HG02943 (cell line): ENCODE measurements at regions not wholly inside any gene's neighbourhood (a gene's known extent, or its start where the extent isn't known, plus 50 kb on each side); places are given as distances from the start of the nearest gene placed in this dataset.

ENCODE experiments used
- ATAC-seq: cut with Tn5 transposase; IDR thresholded peaks from one replicate; pipeline ENCODE4 v1.9.1; 2021; ENCODE audit warnings: mild to moderate bottlenecking, low read depth, moderate library complexity; ENCODE audit not compliant: unreplicated experiment

DNA sequence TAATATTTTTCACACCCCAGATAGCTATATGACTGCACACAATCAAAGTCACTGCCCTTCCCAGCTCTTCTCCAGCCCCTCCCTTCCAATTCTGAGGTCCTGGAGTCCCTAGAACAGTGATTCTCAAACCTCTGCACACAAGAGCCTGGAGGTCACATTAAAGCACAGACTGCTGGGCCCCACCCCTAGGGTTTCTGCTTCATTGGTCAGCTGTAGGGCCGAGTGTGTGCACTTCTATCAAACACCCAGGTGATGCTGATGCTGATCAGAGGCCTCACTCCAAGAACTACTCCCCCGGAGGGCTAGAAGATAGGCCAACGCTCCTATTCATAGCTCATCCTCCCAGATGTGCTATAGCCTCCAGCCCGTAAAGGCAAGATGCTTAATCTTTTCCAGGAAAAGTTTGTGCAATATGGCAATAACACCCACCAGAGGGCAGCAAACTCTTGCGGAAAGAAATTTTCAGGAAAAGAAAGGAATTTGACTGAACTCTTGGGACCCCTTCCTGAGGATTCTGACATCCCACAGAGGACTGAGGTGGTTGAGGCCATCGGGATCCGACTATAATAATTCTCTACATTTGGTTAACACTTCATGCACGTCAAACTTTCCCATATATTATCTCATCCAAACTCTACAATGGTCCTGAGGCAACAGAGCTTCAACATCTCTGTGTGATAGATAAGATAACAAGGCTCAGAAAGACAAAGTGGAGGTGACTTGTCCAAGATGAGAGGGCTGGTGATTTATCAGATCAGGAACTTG, 194.2 kb upstream of the PKDCC start:
- ATAC-seq: no peak

- no peak for ATAC-seq
Measured at GRCh38 chr2:41854227-41854626, 193.6 kb upstream of the PKDCC start.

GRCh38 chr2:41856946-41857345, 190.9 kb upstream of the PKDCC start:
- ATAC-seq: no peak

DNA sequence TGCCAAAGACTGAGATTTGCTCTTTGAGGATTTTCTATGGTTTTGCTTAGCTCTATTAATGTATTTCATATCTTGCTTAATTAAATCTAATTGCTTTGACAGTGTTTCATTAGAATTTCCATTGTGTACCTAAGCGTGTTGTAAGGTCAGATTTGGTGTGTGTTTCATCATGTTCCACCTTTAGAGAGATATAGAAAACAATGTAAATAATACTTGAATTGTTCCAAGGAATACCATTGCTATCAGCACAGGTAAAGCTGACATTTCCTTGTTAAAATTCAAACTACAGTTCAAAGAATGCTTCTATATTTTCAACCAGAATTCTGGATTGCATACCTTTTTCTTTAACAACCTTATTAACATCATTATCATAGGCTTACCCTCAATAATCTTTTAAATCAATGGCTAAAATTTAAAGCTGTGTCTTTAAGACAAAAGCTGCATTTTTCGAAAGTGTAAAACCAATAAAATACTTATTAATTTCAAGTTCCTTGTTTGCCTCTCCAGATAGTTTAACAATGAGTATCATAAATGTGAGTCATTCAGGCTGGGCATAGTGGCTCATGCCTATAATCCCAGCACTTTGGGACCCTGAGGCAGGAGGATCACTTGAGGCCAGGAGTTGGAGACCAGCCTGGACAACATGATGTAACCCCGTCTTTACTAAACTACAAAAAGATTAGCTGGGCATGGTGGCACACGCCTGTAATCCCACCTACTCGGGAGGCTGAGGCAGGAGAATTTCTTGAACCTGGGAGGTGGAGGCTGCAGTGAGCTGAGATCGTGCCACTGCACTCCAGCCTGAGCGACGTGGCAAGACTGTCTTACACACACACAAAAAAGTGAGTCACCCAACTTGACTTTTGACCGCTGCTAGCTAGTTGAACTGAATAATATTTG, 188.0 kb upstream of the PKDCC start:
- no peak for ATAC-seq

DNA sequence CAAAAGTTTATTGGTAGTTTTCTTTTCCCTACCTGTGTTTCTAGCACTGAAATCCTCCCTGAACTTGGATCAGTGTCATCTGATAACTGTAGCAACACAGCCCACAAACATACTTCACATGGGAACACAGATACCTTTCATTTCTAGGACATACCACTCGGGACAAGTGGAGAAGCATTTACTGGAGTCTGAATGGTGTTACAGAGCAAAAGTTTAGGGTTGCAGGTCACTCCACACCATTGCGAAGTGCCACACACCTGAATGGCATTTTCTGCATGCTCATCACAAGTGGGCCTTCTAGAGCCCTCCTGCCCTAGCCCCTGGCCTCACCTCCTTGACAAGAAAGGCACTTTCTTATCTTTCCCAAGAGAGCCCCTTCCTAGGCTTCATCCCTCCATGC, 184.8 kb upstream of the PKDCC start:
- no peak for ATAC-seq

- ATAC-seq: no peak
Measured at GRCh38 chr2:41865263-41865662, 182.6 kb upstream of the PKDCC start.

- ATAC-seq: no peak
Measured at GRCh38 chr2:41867553-41867952, 180.3 kb upstream of the PKDCC start.

DNA sequence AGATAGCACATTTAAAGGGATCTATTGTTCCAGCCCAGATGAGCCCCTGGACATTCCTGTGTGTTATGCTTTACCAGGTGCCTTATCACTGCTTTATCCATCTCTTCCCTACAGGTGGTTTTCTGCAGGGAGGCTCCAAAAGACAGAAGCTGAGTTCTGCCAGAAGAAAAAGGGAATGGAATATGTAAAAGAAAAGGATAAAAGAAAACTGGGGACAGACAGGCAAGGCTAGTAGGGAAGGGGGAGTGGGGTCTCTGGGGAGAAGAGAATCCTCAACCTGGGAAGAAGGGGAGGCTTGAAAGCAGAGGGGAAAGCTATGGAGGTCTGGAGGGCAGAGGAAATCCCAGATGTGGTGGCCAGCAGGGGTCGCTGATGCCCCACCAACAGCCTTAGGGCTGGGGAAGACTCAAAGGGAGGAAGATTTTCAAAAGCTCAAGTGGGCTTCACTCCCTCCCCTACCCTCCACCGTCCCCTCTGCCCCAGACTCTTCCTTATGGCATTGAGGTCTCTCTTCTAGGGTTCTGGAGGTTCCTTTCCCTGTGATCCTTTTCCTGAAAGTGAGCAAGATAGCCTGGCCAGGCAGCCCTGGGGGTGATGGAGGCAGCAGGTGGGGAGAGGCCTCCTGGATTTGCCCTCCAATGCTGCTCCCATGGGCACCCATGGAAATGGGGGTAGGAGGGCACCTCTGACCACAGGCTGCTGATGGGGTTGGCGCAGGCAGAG, 178.1 kb upstream of the PKDCC start:
- ATAC-seq: no peak

DNA sequence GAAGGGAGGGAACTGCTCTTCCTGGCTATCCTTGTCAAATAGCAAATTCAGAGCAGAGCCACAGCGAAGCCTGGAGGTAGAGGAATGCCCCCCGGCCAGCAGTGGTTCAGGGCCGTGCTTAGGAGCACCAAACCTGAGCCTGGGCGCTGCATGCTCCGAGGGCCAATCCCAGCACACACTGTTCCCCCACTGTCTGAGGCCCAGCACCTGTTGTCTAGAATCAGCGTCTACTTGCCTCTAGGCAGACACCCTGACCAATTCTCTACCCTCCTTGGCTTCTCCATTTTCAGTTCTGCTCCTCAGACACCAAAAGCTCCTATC, 177.6 kb upstream of the PKDCC start:
- no peak for ATAC-seq

DNA sequence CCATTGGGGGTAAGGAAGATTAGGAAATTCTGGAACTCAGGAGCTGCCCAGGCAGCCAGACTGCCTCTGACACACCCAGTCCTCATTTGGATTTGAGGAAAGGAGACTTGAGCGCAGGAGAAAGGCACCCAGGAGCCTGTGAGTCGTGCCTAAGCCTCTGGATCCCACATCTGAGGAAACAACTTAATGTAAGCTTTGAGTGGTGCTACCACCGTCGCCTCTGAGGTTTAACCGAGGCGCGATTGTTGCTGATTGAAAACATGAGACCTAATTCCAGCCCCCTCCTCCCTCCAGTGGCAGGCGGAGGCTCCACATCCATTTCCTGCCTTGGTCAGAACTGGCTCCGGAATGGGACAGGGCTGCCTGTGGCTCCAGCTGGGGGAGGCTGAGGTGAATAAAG, 176.7 kb upstream of the PKDCC start:
- no peak for ATAC-seq

GRCh38 chr2:41872646-41873045, 175.2 kb upstream of the PKDCC start:
- ATAC-seq: no peak

DNA sequence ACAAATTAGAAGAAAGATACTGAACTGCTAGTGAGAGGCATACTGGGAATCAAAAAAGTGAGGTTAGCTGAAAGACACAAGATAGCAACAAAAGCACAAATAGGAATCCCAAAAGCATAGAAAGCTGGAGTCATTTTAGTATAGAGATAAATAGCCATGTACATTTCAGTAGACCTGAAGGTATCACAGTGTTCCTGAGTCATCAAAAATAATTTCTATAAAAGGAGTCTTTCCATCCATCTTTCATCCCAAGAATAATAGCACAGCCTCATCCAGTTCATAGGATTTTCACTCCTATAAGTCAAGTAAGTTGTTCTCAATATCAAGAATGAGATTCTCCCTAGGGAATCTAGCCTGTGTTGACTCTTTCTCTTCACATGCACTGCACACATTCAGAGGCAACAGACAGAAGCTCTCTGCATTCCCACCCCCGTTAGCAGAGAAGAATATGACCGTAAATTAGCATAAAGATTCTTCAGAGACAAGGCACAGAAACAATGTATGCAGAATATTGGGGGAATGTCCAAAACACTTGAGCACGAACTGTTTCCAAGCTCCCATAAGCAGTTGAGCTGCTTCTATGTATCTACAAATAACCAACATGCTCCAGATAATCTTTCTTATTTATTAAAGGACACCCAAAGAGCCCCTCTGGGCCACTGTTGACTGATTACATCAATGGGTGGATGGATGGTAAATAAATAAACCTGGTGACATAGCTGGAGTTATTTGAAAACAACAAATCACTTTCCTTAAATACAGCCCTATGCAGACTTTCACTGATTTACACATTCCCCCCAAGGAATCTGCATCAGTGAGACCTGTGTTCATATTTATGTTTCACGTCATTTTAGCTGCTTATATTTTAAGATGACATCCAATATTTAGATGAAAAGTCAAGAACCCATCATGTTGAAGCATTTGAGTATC, 174.5 kb upstream of the PKDCC start:
- ATAC-seq: no peak

DNA sequence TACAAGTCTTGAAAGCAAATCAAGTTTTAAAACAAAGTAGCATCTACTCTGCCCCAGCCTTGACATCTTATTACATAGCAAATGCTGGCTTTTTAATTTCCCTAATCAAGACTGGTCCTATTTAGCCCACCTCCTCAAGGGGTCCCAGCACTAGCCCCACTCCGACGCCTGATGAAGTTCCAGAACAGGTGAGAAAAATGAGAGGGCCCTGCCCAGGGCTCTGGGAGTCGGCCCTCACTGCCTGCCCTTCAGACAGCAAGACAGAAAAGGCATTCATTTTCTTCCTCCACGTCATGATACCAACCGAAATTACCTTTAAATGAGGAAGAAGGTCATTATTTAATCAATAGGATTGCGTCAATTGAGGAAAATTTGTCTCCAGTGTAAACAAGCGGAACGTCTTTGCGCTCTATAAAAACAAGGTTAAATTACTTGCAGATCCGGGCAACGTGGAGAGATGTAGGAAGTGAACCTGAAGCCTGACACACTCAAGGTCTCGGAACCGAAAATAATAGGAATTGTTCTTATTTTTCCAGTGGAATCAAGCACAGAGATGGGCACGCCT, 170.6 kb upstream of the PKDCC start:
- no peak for ATAC-seq

GRCh38 chr2:41878056-41878455, 169.8 kb upstream of the PKDCC start:
- no peak for ATAC-seq

DNA sequence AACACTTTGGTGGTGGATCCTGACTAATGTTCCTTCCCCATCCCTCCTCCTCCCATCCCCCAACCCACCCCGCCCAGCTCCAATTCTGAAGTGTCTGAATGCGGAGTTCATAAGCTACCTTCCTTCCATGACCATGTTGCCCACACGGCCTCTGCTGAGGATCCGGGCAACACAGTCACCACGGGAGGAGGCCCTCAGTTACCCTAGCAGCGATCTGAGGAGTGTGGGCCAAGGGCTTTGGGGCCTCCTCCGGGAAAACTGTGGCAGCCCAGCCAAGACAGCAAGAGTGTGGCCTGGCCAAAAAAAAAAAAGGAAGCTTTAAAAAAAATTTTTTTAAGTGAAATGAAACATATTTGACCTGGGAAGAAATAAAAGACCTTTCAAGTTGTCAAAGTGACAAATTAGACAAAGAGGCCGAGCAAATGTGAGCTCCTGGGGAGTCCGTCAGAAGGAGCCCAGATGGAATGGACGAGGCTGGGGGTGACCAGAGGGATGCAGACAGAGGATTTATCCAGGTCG, 169.0 kb upstream of the PKDCC start:
- ATAC-seq: no peak

DNA sequence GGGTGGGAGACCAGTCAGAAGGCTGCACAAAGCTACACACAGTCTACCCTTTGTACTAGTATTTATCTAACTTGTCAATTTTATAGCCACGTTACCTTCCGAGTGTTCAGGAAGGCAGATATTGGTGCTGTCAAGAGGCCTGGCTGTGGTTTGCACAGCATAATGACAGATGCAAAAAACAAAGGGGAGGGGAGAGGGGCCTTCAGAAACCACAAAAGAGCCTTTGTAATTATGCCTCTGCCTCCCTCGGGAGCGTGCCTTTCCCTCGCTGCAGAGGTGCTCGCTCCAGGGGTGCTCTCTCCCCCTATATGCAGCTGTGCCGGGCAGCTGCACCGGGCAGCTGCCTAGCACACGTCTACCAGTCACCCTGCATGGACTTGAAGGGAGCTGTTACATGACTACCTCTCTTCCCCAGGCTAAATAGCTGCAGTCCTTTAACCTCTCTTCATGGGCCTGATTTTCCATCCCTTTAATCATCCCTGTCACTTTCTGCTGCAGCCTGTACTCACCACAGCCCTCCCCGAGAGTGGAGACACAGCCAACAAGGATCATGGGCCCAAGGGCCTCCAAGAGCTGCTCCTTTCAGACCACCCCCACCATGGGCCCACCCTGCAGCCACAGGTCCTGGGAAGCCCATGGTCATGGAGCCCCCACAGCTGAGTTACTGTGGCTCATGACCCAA, 168.4 kb upstream of the PKDCC start:
- ATAC-seq: no peak

DNA sequence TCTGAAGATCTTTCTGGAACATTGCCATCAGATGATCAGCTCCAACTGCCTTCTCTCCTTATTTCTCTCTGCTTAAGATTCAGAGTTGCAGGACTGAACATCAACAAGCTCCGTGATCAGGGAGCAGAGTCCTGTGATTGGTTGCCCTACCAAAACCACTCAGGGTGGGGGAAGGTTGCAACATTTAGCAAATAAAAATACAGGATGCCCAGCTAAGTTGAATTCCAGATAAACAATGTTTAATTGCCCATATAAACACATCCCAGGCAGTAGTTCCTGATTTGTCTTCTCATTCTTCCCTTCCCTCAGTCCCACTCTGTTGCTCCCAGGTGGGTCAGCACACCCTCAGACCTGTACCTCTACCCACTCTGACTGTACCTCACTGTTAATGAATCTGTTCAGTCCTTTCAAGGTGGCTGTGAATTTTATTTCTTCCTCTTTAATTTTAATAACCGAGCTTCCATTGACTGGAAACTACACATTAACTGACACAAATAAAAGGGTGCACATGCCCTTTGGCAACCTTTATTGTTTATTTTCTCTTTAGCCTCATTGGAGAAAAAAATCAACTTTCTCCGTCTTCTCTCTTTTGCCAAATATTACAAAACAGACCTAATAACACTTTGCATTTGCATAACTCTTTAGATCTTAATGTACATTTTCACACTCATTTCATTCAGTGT, 167.1 kb upstream of the PKDCC start:
- ATAC-seq: no peak

DNA sequence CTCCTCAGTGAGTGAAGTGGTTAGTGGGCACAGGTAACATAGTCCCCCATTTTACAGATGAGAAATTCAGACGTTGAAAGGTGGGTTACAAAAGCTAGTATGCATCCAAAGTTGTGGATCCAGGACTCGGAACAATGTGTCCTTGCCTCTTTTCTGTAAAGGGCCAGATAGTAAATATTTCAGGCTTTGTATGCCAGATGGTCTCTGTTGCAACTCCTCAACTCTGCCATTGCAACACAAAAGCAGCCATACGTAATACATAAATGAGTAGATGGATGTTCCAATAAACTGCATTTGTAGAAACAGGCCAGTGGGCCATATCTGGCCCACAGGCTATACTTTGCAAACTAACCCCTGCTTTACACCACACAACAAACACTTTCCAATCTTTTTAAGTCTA, 166.6 kb upstream of the PKDCC start:
- ATAC-seq: no peak

DNA sequence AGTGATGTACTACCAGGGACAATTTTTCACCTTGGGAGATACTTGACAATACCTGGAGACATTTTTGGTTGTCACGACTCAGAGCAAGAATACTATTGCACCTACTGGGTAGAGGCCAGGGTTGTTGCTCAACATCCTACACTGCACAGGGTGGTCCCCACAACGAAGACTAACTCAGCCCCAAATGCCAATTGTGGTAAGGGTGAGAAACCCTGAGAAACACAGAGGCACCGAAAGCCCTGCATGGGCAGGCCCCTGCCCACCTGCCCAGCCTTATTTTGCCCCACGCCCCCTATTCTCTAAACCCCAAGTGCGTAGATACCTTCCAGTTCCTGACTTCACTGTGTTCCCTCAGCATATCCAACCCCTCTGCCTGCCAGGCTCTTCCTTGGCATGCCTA, 163.1 kb upstream of the PKDCC start:
- no peak for ATAC-seq
